WI38 (cell line): ENCODE measurements at regions not wholly inside any gene's neighbourhood (a gene's known extent, or its start where the extent isn't known, plus 50 kb on each side); places are given as distances from the start of the nearest gene placed in this dataset.

Experiments used
- H3K4me3 ChIP-seq: 2 replicates; pipeline ENCODE4 v1.5.1; 2011; ENCODE audit warnings: low read depth, mild to moderate bottlenecking, control low read depth, low read length
- TF ChIP-seq, protein P1 (sequence below): IDR thresholded peaks from 2 replicates; pipeline ENCODE4 v1.5.1; 2012; ENCODE audit warnings: low read depth, mild to moderate bottlenecking, control low read depth, low read length

DNA sequence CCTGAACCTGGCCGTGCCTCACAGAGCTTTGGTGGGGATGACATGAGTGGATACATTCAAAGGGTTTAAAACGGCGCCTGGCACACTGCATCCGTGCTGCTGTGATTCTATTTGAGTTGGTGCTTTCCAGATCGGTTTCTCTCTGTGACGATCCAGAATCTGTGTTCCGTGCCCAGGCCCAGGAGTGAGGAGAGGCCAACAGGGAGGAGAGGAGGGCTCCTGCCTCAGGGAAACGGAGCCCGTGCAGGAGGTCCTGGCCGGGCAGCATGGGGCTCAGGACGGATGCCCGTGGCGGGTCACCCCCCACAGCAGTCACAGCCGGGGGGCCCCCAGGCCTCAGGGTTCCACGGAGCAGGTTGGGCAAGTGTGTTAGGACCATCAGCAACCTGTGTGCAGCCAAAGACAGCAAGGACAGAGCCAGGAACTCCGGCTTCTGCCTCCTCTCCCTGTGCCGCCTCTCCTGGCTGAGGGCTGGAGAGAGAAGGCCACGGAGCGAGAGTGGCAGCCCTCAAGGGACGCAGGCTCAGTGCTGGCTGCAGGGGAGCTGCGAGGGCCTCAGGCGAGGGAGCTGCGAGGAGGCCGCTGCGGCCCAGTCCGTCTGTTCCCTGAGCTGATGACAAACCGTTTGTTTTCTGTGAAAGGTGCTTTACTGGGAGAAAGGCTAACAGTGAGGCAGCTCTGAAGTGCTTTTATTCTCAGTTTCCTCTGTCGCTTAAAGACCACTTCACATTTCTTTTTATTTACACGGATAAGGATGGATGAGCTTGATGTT is 99.3 kb downstream of the METRNL start:
- H3K4me3 ChIP-seq: no peak overlapping the region
- TF ChIP-seq, protein P1, sequence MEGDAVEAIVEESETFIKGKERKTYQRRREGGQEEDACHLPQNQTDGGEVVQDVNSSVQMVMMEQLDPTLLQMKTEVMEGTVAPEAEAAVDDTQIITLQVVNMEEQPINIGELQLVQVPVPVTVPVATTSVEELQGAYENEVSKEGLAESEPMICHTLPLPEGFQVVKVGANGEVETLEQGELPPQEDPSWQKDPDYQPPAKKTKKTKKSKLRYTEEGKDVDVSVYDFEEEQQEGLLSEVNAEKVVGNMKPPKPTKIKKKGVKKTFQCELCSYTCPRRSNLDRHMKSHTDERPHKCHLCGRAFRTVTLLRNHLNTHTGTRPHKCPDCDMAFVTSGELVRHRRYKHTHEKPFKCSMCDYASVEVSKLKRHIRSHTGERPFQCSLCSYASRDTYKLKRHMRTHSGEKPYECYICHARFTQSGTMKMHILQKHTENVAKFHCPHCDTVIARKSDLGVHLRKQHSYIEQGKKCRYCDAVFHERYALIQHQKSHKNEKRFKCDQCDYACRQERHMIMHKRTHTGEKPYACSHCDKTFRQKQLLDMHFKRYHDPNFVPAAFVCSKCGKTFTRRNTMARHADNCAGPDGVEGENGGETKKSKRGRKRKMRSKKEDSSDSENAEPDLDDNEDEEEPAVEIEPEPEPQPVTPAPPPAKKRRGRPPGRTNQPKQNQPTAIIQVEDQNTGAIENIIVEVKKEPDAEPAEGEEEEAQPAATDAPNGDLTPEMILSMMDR: no peak

DNA sequence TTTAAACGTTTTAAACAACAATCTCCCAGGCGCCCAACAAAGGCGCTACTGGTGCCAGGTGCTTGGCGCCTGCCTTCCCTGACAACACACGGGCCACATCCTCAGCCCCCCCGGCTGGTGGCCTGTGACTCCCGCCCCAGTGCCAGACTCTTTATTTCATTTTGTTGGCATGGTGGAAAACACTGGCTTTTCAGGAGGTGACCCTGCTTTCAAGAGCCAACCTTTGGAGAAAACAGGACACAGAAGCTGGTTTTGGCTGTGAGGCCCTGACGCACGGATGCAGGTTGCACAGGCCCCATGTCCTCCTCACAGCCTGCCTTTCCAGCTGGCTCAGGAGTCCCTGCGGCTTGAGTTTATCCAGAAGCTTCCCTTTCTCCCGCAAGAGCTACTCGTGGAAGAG is 100.0 kb downstream of the METRNL start:
- H3K4me3 ChIP-seq: no peak overlapping the region
- TF ChIP-seq, protein P1: no peak

DNA sequence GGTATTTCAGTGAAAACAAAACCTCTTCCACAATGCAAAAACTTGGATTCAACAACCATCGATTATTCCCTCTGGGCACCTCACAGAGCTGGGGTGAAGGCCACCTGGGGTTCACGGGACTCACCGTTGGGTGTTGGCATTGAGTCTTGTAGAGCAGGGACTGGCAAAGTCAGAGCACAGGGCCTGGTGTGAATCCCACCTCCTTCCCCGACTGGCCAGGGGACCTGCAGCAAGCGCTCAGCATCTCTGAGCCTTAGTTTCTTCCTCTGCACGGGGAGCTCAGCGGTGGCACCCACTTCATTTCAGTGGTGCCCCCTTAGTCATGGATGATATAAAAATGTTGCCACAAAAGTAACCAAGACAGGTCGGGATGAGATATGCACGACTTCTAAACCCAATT is 100.4 kb downstream of the METRNL start:
- TF ChIP-seq, protein P1: no peak
- H3K4me3 ChIP-seq: no peak overlapping the region

DNA sequence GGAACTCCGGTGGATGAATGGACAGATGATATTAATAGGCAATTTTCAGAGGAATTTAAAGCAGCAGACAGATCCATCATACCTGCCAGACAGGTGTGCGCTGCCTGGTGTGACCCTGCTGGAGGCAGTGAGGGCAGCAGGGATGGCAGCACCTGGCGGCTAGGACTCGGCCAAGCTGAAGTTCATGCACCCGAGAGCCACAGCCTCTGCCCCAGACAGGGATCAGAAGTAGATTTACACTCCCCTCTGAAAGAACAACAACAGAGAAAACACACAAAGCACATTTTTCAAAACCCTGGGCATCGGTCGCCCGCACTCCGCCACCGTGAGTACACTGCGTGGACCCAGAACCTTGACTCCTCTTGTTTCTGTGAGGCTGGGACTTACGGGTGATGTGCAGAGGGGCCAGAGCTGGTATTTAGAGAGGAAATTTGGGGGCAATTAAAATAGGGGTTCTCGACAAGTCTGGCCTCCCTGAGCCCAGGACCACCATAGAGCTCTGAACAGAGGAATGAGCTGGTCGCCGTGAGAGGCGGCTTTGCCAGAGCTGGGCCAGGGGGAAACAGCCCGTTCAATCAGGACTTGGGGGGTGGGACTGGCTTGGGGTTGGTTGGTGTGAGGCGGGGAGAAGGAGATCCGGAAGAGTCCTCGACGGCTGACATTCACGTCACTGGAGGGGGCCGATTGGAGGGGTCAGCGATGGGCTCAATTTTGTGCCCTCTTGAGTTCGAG is 101.0 kb downstream of the METRNL start:
- TF ChIP-seq, protein P1: no peak
- H3K4me3 ChIP-seq: no peak overlapping the region

DNA sequence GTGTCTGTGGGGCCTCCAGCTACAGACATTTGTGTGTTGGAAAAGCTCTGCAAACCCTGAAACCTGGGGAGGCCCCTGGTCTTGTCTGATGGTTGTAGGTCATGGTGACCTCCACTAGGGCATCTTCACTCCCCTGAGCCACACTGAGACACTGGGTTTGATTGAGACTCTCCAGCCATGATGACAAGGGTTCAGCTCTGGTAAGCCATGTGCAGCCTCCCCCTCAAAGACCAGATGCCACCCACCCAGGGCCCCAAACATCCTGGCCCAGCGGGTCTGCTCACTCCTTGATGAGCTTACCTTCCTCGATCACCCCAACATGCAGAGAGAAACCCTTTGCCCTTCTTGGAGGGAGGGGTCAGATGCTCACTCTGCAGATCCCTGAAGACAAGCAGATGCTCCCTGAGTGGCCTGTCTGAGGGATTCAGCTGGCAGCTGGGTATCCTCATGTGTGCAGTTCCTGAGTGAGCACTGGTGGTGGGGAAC is 101.6 kb downstream of the METRNL start:
- TF ChIP-seq, protein P1: no peak
- no peak overlapping the region for H3K4me3 ChIP-seq

DNA sequence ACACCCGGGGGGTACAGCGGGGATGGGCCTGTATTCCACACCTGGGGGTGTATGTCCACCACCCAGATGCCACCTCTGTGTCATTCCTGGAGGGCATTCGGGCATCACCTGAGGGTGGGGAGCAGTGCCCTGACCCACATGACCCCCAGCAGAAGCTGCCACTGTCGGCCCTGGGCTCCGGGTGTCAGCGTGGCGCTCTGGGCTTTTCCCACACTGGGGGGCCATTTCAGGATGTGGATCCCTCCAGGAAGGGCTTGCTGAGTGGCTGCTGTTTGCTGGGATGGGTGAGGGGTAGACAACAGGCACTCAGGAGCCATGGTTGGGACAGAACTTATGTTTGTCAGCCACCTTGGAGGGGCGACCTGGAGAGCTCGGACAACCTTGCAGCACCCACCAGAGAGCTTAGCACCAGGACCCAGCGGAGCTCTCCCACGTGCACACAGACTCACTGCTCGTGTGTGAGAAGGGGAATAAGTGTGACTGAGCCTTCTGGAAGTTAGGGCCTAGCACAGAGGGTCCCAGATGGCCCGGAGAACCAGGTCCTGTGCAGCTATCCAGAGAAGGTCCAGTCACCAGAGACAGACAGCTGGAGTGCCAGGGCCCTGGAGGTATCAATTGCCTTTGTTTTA is 102.7 kb downstream of the METRNL start:
- TF ChIP-seq, protein P1: no peak
- no peak overlapping the region for H3K4me3 ChIP-seq
